Right atrium auricular region (tissue), 2 donors: ENCODE measurements at regions not wholly inside any gene's neighbourhood (a gene's known extent, or its start where the extent isn't known, plus 50 kb on each side); places are given as distances from the start of the nearest gene placed in this dataset.

Source experiments
- DNase-seq: peaks from one replicate; pipeline ENCODE4 v3.0.0-alpha.2; 2019; ENCODE audit warnings: low spot score
- H3K27ac ChIP-seq, 2 donors: fragments of 200-600 bp; sonication (generic); 1 replicate in 1 of 2; 2 replicates in 1 of 2; pipeline ENCODE4 v1.5.1; 2016 to 2019
- H3K27me3 ChIP-seq, 2 donors: fragments of 200-600 bp; sonication (generic); one replicate each; pipeline versions ENCODE4 v1.5.1 to v1.6.0; 2017 to 2019
- H3K36me3 ChIP-seq: fragments of 200-600 bp; sonication (generic); one replicate; pipeline ENCODE4 v1.5.1; 2016
- H3K4me1 ChIP-seq, 2 donors: fragments of 200-600 bp; sonication (generic); one replicate each; pipeline versions ENCODE4 v1.5.1 to v1.6.0; 2017 to 2019
- H3K4me3 ChIP-seq, 2 donors: fragments of 200-600 bp; sonication (generic); 1 replicate in 1 of 2; 2 replicates in 1 of 2; pipeline ENCODE4 v1.5.1; 2017 to 2019; ENCODE audit warnings: mild to moderate bottlenecking in 1 of 2, moderate library complexity in 1 of 2
- H3K9me3 ChIP-seq, 2 donors: fragments of 200-600 bp; sonication (generic); one replicate each; pipeline ENCODE4 v1.5.1; 2019
- TF ChIP-seq, protein P1 (sequence below), 2 donors: fragments of 200-600 bp; sonication (generic); IDR thresholded peaks; one replicate each; pipeline ENCODE4 v1.5.1; 2019; ENCODE audit warnings: antibody characterized with exemption in 2 of 2

DNA sequence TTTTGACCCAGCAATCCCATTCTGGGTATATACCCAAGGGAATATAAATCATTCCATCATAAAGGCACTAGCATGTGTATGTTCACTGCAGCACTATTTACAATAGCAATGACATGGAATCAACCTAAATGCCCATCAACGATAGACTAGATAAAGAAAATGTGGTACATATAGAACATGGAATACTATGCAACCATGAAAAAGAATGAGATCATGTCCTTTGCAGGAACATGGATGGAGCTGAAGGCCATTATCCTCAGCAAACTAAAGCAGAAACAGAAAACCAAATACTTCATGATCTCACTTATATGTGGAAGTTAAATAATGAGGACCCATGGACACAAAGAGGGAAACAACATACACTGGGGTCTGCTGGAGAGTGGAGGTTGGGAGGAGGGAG is 58.0 kb upstream of the STARD3NL start:
- TF ChIP-seq, protein P1, sequence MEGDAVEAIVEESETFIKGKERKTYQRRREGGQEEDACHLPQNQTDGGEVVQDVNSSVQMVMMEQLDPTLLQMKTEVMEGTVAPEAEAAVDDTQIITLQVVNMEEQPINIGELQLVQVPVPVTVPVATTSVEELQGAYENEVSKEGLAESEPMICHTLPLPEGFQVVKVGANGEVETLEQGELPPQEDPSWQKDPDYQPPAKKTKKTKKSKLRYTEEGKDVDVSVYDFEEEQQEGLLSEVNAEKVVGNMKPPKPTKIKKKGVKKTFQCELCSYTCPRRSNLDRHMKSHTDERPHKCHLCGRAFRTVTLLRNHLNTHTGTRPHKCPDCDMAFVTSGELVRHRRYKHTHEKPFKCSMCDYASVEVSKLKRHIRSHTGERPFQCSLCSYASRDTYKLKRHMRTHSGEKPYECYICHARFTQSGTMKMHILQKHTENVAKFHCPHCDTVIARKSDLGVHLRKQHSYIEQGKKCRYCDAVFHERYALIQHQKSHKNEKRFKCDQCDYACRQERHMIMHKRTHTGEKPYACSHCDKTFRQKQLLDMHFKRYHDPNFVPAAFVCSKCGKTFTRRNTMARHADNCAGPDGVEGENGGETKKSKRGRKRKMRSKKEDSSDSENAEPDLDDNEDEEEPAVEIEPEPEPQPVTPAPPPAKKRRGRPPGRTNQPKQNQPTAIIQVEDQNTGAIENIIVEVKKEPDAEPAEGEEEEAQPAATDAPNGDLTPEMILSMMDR (IDR thresholded peaks at IDR 0.05), result no peak
- Histone ChIP-seq H3K9me3 (peaks cover 0 to 8% of the 10 kb centered on the region in 2 donors), H3K27me3 (no peaks in the 10 kb centered on the region), H3K4me3 (no peak overlapping the region), H3K27ac (no peak overlapping the region), H3K36me3 (no peaks in the 10 kb centered on the region), H3K4me1 (no peaks in the 10 kb centered on the region)
- DNase-seq, result no peak

DNA sequence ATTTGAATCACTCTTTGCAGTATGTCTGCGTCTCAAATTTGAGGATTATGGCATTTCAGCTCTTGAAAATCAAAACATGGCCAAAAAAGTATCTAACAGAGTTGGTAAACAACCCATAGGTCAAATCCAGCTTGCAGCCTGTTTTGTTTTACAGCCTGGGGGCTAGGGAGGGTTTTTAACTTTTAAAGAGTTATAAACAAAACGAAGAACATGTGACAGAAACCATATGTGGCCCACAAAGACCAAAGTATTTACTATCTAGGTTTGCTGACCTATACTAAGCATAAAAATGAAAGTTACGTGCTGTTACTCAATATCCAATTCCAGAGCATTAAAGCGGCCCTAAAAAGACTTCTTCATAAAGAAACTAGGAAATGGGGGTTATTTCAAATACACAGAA is 55.5 kb upstream of the STARD3NL start:
- TF ChIP-seq, protein P1 (IDR thresholded peaks at IDR 0.05), result no peak
- H3K9me3 ChIP-seq, result peaks cover 0 to 8% of the 10 kb centered on the region in 2 donors
- no peaks in the 10 kb centered on the region for H3K27me3 ChIP-seq
- DNase-seq, result no peak
- no peak overlapping the region for H3K4me3 ChIP-seq
- H3K27ac ChIP-seq, result no peak overlapping the region
- H3K4me1 ChIP-seq, result no peaks in the 10 kb centered on the region
- no peaks in the 10 kb centered on the region for H3K36me3 ChIP-seq

DNA sequence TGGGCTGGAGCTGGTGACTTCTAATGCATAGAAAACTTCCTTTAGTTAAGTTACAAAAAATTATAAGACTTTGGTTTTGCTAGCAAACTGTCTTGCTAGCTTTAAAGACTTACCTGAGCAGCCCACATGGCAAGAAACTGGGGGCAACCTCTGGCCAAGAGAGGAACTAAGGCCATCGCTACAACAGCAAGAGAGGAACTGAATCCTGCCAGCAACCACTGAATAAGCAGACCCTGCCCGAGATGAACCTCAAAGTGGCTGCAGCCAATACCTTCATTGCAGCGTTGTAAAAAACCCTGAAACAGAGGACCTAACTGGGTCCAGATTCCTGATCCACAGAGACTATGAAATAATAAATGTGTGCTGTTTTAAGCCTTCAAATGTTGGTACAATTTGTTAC is 54.6 kb upstream of the STARD3NL start:
- Histone ChIP-seq H3K27me3 (no peaks in the 10 kb centered on the region), H3K36me3 (no peaks in the 10 kb centered on the region), H3K27ac (no peak overlapping the region), H3K4me1 (no peaks in the 10 kb centered on the region), H3K4me3 (no peak overlapping the region), H3K9me3 (peaks cover 0 to 8% of the 10 kb centered on the region in 2 donors)
- TF ChIP-seq, protein P1 (IDR thresholded peaks at IDR 0.05), result no peak
- no peak for DNase-seq

DNA sequence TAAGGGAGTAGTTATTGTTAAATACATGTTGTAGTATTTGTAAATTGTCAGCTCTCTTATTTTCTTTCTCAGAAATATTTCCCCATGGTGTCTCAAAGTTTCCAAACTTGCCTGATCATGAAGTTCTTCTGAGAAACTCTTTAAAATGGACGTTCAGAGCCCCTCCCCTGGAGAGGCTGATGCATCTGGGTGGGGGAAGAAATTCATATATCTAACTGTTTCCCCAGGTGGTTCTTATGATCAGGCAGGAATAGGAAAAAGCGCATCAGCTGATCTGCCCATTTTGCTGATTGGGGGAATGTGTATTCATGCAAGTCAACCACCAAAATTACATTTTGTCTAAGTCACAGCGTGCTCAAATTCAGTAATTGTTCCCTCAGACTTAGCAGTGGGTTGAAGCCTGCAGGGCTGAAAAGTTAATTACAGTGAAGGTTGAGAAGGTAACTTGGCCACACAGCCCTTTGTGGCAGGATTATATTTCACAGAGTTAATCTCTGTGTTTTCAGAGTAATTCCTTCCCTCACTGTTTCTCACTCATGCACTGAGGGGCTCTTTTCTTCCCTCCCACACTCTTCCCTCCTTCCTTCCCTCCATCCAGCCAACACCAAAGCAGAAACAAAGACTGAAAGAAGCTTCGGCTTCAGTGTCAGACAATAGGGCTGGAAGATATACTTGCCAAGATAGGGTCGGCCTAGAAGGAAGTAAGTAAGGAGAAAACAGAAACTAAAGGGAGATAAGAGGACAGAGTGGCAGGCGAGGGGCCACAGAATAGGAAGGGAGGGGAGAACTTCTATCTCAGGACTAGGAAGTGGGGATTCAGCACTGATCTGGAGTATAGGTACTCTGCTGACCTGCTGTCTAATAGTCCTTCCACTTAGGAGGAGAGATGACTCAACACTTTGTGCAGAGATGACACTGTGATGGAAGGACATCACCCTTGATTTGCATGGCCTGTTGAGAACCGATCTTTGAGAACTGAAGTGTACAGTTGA is 50.5 kb upstream of the STARD3NL start:
- DNase-seq, result no peak
- Histone ChIP-seq H3K9me3 (no peaks in the 10 kb centered on the region), H3K4me3 (no peak overlapping the region), H3K36me3 (no peaks in the 10 kb centered on the region), H3K27me3 (no peaks in the 10 kb centered on the region), H3K27ac (no peak overlapping the region), H3K4me1 (no peaks in the 10 kb centered on the region)
- TF ChIP-seq, protein P1 (IDR thresholded peaks at IDR 0.05), result no peak
